Body of pancreas (tissue), 4 donors: ENCODE measurements at regions not wholly inside any gene's neighbourhood (a gene's known extent, or its start where the extent isn't known, plus 50 kb on each side); places are given as distances from the start of the nearest gene placed in this dataset.

Source experiments
- POLR2A ChIP-seq, 3 donors: fragments of 450-650 bp; IDR thresholded peaks; one replicate each; pipeline ENCODE4 v1.6.1; 2016; ENCODE audit warnings: antibody characterized with exemption in 3 of 3, mild to moderate bottlenecking in 2 of 3
- TF ChIP-seq, protein P1 (sequence below), 7 experiments: fragments of 450-650 bp in 4 of 7; fragments of 200-600 bp in 3 of 7; sonication (generic) in 3 of 7; IDR thresholded peaks; one replicate each; pipeline ENCODE4 v1.5.1; 2016 to 2019; ENCODE audit warnings: antibody characterized with exemption in 7 of 7

DNA sequence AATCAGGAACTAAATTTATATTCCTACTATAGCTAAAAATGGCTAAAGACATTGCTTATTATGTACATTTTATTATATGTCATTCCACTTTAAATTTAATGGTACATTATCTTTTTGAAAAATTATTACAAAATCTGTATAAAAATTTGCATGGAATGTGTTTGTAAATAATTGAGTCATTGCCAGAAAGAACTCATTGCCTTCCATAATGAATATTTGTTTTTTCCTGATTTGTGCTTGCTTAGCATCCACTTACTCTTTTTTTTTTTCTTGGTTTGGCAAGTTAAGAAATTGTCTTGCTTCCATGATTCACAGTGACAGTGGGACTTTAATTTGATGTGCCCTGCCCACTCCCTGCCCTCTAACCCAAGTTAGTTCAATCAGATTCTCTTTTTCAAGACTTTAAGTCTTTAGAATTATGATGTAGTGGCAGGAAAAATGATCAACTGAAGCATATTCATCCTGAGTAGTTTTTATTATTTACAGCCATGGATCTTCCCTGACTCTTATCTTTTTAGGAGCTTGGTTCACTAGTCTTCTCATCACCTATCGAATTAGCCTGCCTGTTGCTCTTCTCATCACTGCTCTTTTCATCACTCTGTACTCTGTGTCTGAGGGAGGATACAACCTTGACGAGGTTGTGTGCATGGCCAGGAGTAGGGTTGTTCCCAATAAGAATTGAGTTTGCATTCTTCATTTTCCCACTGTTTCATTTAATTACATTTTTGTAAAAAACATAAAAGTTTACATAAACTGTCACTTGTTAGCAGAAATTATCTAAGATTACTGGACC, 442.0 kb downstream of the BTG1 start:
- no peak for TF ChIP-seq POLR2A (IDR thresholded peaks at IDR 0.05)
- TF ChIP-seq, protein P1, sequence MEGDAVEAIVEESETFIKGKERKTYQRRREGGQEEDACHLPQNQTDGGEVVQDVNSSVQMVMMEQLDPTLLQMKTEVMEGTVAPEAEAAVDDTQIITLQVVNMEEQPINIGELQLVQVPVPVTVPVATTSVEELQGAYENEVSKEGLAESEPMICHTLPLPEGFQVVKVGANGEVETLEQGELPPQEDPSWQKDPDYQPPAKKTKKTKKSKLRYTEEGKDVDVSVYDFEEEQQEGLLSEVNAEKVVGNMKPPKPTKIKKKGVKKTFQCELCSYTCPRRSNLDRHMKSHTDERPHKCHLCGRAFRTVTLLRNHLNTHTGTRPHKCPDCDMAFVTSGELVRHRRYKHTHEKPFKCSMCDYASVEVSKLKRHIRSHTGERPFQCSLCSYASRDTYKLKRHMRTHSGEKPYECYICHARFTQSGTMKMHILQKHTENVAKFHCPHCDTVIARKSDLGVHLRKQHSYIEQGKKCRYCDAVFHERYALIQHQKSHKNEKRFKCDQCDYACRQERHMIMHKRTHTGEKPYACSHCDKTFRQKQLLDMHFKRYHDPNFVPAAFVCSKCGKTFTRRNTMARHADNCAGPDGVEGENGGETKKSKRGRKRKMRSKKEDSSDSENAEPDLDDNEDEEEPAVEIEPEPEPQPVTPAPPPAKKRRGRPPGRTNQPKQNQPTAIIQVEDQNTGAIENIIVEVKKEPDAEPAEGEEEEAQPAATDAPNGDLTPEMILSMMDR (IDR thresholded peaks at IDR 0.05), result no peak
